Activated naive CD4-positive, alpha-beta T cell treated with anti-CD3 and anti-CD28 coated beads for 36 hours (primary cell): ENCODE measurements at regions not wholly inside any gene's neighbourhood (a gene's known extent, or its start where the extent isn't known, plus 50 kb on each side); places are given as distances from the start of the nearest gene placed in this dataset.

Experiments used
- CTCF ChIA-PET: fragments of 350-600 bp; sonication (Branson Sonifier 250); formaldehyde crosslinking; loops from one replicate; lab custom pipeline; 2021; ENCODE audit warnings: antibody characterized with exemption; lab: Charles Lee
- DNase-seq: peaks from one replicate; pipeline ENCODE4 v3.0.0-alpha.2; 2020
- H3K27ac Mint-ChIP-seq: one replicate; pipeline ENCODE4 v1.8.0; 2021; ENCODE audit warnings: mild to moderate bottlenecking, mixed read lengths
- H3K27me3 Mint-ChIP-seq: one replicate; pipeline ENCODE4 v1.8.0; 2021; ENCODE audit warnings: low read depth, mixed read lengths
- H3K36me3 Mint-ChIP-seq: one replicate; pipeline ENCODE4 v1.8.0; 2021; ENCODE audit warnings: low read depth, mixed read lengths
- H3K4me1 Mint-ChIP-seq: one replicate; pipeline ENCODE4 v1.8.0; 2021; ENCODE audit warnings: low read depth, mixed read lengths
- H3K4me3 Mint-ChIP-seq: one replicate; pipeline ENCODE4 v1.8.0; 2021; ENCODE audit warnings: mild to moderate bottlenecking, moderate library complexity, mixed read lengths
- H3K9me3 Mint-ChIP-seq: one replicate; pipeline ENCODE4 v1.8.0; 2021; ENCODE audit warnings: mixed read lengths
- intact Hi-C: fragments of 100-400 bp; cut with micrococcal nuclease; formaldehyde crosslinking; loops from one replicate; pipeline ENCODE4 v1.15.1; 2023

GRCh38 chr6:44554861-44555260 is 167.4 kb downstream of the CDC5L start:
- no peak for DNase-seq
- no peak overlapping the region for H3K4me3 Mint-ChIP-seq
- no peaks in the 10 kb centered on the region for H3K36me3 Mint-ChIP-seq
- intact Hi-C loops = no loop called here
- no peaks in the 10 kb centered on the region for H3K4me1 Mint-ChIP-seq
- peaks cover 8% of the 10 kb centered on the region for H3K27me3 Mint-ChIP-seq
- no peaks in the 10 kb centered on the region for H3K9me3 Mint-ChIP-seq
- no peak overlapping the region for H3K27ac Mint-ChIP-seq
- CTCF ChIA-PET = no interaction called here

- no peak overlapping the region for H3K4me3 Mint-ChIP-seq
- H3K27ac Mint-ChIP-seq = no peak overlapping the region
- no peaks in the 10 kb centered on the region for H3K9me3 Mint-ChIP-seq
- CTCF ChIA-PET = interaction anchor here (1.5 kb wide), 1 partner anchor 80 kb away, joined by 5 read pairs; no protein-coding TSS in a partner anchor
- no peaks in the 10 kb centered on the region for H3K4me1 Mint-ChIP-seq
- no peaks in the 10 kb centered on the region for H3K36me3 Mint-ChIP-seq
- H3K27me3 Mint-ChIP-seq = peaks cover 13% of the 10 kb centered on the region
- intact Hi-C loops = no loop called here
- no peak for DNase-seq
Measured at GRCh38 chr6:44556046-44556445, 168.5 kb downstream of the CDC5L start.

DNA sequence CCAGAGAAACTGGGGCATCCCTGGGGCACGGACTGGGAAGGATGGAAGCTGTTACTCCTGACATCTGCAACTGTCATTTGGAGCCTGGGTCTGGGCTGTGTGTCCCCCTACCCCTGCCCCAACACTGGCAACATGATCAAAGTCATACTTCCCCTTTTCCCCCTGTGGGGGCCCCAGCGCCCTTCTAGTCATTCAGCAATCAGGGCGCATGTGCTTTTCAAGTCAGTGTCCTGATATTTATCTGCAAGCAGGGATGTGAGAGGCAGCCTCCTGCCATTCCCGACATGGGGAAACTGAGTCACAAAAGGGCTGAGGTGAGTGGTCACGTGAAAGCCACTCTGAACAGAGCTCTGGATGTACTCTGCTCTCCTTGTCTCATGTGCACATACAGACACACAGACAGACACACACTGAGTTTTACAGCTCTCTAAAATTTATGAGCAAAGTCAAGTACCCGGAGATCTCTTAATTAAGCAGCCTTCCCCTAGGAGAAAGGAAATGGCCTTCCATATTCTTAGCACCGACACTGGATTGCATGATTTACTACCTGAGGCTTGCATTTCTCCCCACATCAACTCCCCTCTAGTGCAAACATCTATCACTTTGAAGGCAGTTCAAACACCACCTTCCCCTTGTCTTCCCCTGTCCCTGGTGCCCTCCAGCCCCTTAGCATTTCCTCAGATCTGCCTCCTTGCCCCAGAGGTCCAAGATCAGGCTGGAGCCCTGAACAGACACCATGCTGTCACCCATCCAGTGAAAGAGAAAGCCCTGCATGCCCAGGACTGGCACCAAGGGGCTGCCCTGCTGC is 170.7 kb downstream of the CDC5L start:
- CTCF ChIA-PET = interaction anchor here (1.1 kb wide), 1 partner anchor 89 kb away, joined by 3 read pairs; no protein-coding TSS in a partner anchor
- intact Hi-C loops = no loop called here
- Mint-ChIP-seq H3K36me3 (no peaks in the 10 kb centered on the region), H3K27me3 (peaks cover 21% of the 10 kb centered on the region), H3K4me3 (no peak overlapping the region), H3K9me3 (no peaks in the 10 kb centered on the region), H3K27ac (no peak overlapping the region), H3K4me1 (peaks cover 7% of the 10 kb centered on the region)
- no peak for DNase-seq

DNA sequence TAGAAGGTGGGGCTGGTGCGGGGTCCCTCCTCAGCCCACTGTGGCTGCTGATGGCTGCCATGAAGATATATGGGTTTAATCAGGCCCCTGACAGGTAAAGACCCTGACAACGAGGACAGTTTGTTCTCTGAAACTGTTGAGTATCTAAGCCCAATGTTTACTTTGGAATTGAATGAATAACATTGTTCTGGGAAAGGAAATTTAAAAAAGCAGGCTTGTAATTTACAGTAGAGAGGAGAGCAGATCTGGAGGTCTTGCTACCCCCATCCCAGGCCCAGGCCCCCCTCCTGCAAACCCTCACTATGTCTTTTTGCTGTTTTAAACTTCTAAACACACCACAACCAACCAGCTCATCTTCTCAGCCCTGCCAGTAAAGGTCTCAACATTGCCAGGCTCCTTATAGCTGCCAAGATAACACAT is 171.3 kb downstream of the CDC5L start:
- no peak for DNase-seq
- intact Hi-C loops = no loop called here
- Mint-ChIP-seq H3K4me3 (no peak overlapping the region), H3K9me3 (no peaks in the 10 kb centered on the region), H3K27me3 (peaks cover 21% of the 10 kb centered on the region), H3K36me3 (no peaks in the 10 kb centered on the region), H3K27ac (no peak overlapping the region), H3K4me1 (peaks cover 7% of the 10 kb centered on the region)
- CTCF ChIA-PET = interaction anchor here (1.1 kb wide), 1 partner anchor 89 kb away, joined by 3 read pairs; no protein-coding TSS in a partner anchor

DNA sequence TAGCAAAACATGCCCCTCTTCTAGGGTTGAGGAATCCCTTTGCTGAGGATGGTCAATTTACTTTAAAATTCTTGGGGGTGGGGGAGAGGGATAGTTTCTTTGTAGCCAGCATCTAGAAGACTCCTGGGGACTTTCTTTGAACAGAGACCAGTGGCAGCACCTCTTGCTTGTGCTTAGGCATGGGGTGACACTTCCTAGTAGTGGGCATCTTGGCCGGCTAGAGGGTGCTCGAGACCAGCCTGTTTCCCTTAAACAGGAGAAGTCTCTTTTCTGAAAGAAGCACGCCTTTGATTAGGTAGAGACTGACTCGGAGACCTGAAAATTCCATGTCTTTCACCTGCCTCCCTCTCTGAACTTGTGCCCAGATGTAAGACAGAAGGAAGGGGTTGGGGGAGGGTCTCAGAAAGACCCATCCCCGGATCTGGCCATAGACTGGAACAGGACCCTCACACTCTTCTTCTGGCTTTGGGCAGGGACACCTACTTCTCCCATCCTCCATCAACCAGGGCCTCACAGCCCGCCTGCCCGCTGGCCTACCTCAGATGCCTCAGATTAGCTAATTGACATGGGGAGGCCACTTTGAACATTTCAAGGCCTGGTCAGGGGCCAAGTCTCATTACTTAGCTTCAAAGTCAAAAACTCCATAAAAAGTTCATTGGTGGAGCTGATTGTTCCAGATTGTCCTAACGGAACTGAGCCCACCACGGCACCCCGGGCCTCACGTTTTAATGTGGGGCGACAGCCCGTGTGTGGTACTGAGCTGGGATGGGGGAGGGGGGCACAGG is 172.2 kb downstream of the CDC5L start:
- peaks cover 7% of the 10 kb centered on the region for H3K4me1 Mint-ChIP-seq

DNA sequence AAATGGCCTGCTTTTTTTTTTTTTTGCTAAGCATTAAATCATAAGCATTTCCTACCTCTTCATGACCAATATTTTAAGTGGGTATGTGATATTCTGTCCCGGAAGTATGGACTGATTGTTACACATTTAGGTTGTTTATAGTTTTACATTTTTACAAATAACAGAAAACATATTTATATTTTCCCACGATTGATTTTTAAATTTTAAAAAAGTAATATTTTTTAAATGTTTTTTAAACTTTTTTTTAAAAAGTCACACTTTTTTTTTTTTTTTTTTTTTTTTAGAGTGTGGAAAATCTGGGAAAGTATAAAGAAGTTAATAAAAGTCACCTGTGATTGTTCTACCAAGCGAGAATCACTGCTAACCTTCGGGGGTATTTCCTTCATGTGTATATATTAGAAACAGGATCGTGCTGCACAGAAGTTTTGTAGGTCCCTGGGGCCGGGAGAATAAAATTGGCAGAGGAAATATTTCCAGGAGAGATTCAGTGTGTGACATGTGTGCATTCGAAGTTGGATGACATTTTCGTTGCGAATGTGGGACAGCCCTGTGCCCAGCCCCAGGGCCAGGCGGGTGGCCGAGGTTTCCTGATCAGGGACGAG is 173.1 kb downstream of the CDC5L start:
- intact Hi-C loops = no loop called here
- Mint-ChIP-seq H3K36me3 (no peaks in the 10 kb centered on the region), H3K9me3 (no peaks in the 10 kb centered on the region)

More for the DNA sequence above, 172.2 kb downstream of the CDC5L start:
- DNase-seq = no peak
- H3K27ac Mint-ChIP-seq = no peak overlapping the region
- no peaks in the 10 kb centered on the region for H3K9me3 Mint-ChIP-seq
- no peak overlapping the region for H3K4me3 Mint-ChIP-seq
- H3K36me3 Mint-ChIP-seq = no peaks in the 10 kb centered on the region
- peaks cover 21% of the 10 kb centered on the region for H3K27me3 Mint-ChIP-seq
- intact Hi-C loops = no loop called here
- CTCF ChIA-PET = no interaction called here

GRCh38 chr6:44561060-44561623 is 173.6 kb downstream of the CDC5L start:
- CTCF ChIA-PET = interaction anchor here (0.9 to 1.8 kb wide), 2 partner anchors 83 to 85 kb away, joined by 3 to 8 read pairs; no protein-coding TSS in a partner anchor
- intact Hi-C loops = no loop called here
- Mint-ChIP-seq H3K36me3 (no peaks in the 10 kb centered on the region), H3K27me3 (peaks cover 21% of the 10 kb centered on the region), H3K27ac (no peak overlapping the region), H3K9me3 (no peaks in the 10 kb centered on the region), H3K4me3 (no peak overlapping the region), H3K4me1 (peaks cover 7% of the 10 kb centered on the region)
- DNase-seq = peak; percentile 29

More for the DNA sequence above, 173.1 kb downstream of the CDC5L start:
- Mint-ChIP-seq H3K4me1 (peaks cover 7% of the 10 kb centered on the region), H3K27ac (no peak overlapping the region), H3K4me3 (no peak overlapping the region), H3K27me3 (peaks cover 21% of the 10 kb centered on the region)
- DNase-seq = no peak
- CTCF ChIA-PET = interaction anchor here (0.9 to 1.8 kb wide), 2 partner anchors 83 to 85 kb away, joined by 3 to 8 read pairs; no protein-coding TSS in a partner anchor

DNA sequence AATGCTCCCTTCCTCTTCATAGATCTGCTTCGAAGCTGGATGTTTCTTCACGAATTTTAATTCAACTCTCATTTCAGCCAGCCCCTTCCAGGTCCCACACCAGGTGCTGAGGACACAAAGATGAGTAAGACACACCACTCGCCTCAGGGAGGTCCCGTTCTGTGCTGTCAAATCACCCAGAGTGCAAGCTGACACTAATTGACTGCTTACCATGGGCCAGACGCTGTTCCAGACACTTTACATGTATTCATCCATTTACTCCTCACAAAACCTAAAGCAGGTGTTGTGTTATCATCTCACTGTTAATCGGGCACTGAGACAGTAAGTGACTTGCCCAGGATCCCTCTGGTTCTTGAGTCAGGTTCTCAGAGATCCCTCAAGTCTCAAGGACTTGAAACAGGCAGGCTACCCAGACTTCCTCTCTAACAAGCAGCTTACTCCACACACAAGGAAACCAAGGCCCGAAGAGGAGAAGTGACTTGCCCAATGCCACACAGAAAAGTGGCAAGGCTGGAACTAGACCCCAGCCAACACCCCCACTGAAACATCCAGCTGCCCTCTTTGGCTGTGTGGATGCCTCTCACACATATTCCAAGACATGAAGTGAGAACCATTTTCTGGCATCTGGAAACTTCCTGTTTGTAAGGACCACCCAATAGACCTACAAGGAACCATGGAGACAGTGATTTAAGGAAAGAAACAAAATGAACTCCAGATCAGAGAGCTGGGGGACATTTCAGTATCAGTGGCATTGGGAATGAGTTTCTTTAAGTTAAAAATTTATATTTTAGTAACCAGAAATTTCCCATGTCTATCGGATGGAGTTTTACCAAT is 174.5 kb downstream of the CDC5L start:
- H3K4me3 Mint-ChIP-seq = no peak overlapping the region
- no peaks in the 10 kb centered on the region for H3K36me3 Mint-ChIP-seq
- H3K4me1 Mint-ChIP-seq = peaks cover 7% of the 10 kb centered on the region
- H3K27ac Mint-ChIP-seq = no peak overlapping the region
- H3K9me3 Mint-ChIP-seq = no peaks in the 10 kb centered on the region
- peaks cover 20% of the 10 kb centered on the region for H3K27me3 Mint-ChIP-seq
- no peak for DNase-seq
- intact Hi-C loops = no loop called here
- CTCF ChIA-PET = interaction anchor here (0.9 to 1.8 kb wide), 2 partner anchors 84 to 86 kb away, joined by 3 to 8 read pairs; no protein-coding TSS in a partner anchor

DNA sequence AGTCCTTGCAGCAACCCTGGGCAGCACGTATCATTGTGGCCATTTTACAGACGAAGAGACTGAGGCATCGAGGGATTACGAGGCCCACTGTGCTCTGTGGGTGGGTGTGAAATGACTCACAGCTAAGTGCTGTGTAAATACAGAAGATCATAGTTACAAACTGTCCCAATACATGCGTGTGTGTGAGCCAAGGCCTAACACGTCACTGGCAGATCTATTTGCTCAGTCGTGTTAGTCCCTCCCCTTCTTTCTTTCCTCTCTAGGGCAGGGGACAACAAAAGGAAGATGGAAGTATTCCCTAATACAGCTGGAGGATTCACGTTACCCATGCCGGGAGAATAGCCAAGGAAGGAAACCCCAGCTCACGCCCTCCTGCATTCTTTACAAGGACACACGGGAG is 175.9 kb downstream of the CDC5L start:
- Mint-ChIP-seq H3K27me3 (peaks cover 18% of the 10 kb centered on the region), H3K4me3 (no peak overlapping the region), H3K27ac (no peak overlapping the region), H3K4me1 (peaks cover 7% of the 10 kb centered on the region), H3K36me3 (no peaks in the 10 kb centered on the region), H3K9me3 (no peaks in the 10 kb centered on the region)
- CTCF ChIA-PET = interaction anchor here (1.1 kb wide), 1 partner anchor 30 kb away, joined by 3 read pairs; no protein-coding TSS in a partner anchor
- no peak for DNase-seq
- intact Hi-C loops = no loop called here

GRCh38 chr6:44564906-44565524 is 177.5 kb downstream of the CDC5L start:
- H3K4me1 Mint-ChIP-seq = peaks cover 7% of the 10 kb centered on the region
- H3K36me3 Mint-ChIP-seq = no peaks in the 10 kb centered on the region
- H3K9me3 Mint-ChIP-seq = no peaks in the 10 kb centered on the region
- H3K4me3 Mint-ChIP-seq = no peak overlapping the region
- peaks cover 12% of the 10 kb centered on the region for H3K27me3 Mint-ChIP-seq
- intact Hi-C loops = no loop called here
- CTCF ChIA-PET = no interaction called here
- no peak overlapping the region for H3K27ac Mint-ChIP-seq
- no peak for DNase-seq

DNA sequence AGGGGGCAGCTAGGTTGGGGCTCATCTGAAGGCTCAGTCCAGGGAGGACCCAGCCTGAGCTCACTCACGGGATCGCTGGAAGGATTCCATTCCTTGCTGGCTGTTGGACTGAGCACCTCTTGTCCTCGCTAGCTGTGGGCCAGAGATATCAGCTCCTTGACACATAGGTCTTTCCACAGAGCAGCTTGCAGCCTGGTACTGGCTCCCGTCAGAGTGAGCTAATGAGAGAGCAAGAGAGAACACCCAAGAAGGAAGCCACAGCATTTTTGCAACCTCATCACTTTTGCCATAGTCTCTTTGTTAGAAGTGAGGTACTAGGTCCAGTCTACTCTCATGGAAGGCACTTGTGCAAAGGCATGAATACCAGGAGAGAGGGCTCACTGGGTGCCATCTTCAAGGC is 179.9 kb downstream of the CDC5L start:
- CTCF ChIA-PET = interaction anchor here (0.6 to 2.3 kb wide), 2 partner anchors 27 to 92 kb away, joined by 5 to 9 read pairs; no protein-coding TSS in a partner anchor
- DNase-seq = no peak
- no peaks in the 10 kb centered on the region for H3K4me1 Mint-ChIP-seq
- no peaks in the 10 kb centered on the region for H3K36me3 Mint-ChIP-seq
- no peak overlapping the region for H3K27ac Mint-ChIP-seq
- H3K27me3 Mint-ChIP-seq = no peaks in the 10 kb centered on the region
- intact Hi-C loops = no loop called here
- no peaks in the 10 kb centered on the region for H3K9me3 Mint-ChIP-seq
- no peak overlapping the region for H3K4me3 Mint-ChIP-seq
